ENCODE measurements at regions not wholly inside any gene's neighbourhood (a gene's known extent, or its start where the extent isn't known, plus 50 kb on each side); places are given as distances from the start of the nearest gene placed in this dataset.

DNA sequence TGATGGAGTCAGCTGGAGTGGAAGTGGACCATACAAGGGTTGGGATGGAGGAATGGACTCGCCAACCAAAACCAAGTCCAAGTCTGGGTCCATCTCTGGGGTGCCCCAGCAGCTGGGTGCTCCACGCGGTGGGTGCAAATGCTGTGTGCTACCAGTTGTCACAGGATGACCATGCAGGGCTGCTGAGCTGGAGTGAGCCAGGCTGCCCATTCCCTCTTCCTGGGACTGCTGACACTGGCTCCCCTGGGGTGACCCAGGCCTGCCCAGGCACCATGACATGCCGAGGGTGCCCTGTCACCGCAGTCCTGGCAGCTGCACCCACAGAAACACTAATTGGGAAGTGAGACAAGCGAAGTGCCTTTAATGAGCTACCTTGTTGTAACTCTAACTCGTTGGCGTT, 140.2 kb downstream of the TPRA1 start:
- TF ChIP-seq, protein P1, sequence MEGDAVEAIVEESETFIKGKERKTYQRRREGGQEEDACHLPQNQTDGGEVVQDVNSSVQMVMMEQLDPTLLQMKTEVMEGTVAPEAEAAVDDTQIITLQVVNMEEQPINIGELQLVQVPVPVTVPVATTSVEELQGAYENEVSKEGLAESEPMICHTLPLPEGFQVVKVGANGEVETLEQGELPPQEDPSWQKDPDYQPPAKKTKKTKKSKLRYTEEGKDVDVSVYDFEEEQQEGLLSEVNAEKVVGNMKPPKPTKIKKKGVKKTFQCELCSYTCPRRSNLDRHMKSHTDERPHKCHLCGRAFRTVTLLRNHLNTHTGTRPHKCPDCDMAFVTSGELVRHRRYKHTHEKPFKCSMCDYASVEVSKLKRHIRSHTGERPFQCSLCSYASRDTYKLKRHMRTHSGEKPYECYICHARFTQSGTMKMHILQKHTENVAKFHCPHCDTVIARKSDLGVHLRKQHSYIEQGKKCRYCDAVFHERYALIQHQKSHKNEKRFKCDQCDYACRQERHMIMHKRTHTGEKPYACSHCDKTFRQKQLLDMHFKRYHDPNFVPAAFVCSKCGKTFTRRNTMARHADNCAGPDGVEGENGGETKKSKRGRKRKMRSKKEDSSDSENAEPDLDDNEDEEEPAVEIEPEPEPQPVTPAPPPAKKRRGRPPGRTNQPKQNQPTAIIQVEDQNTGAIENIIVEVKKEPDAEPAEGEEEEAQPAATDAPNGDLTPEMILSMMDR (IDR thresholded peaks at IDR 0.05; ENCODE audit: low read depth, low read length): no peak
- no peak for TF ChIP-seq EZH2phosphoT487 (IDR thresholded peaks at IDR 0.05; ENCODE audit: low read depth)
